ENCODE measurements at regions not wholly inside any gene's neighbourhood (a gene's known extent, or its start where the extent isn't known, plus 50 kb on each side); places are given as distances from the start of the nearest gene placed in this dataset.

GRCh38 chr16:61057635-61058034 lies 978.6 kb downstream of the CDH8 start:
- TF ChIP-seq, protein P1, sequence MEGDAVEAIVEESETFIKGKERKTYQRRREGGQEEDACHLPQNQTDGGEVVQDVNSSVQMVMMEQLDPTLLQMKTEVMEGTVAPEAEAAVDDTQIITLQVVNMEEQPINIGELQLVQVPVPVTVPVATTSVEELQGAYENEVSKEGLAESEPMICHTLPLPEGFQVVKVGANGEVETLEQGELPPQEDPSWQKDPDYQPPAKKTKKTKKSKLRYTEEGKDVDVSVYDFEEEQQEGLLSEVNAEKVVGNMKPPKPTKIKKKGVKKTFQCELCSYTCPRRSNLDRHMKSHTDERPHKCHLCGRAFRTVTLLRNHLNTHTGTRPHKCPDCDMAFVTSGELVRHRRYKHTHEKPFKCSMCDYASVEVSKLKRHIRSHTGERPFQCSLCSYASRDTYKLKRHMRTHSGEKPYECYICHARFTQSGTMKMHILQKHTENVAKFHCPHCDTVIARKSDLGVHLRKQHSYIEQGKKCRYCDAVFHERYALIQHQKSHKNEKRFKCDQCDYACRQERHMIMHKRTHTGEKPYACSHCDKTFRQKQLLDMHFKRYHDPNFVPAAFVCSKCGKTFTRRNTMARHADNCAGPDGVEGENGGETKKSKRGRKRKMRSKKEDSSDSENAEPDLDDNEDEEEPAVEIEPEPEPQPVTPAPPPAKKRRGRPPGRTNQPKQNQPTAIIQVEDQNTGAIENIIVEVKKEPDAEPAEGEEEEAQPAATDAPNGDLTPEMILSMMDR (IDR thresholded peaks at IDR 0.05 in 8 of 11, conservative IDR thresholded peaks at IDR 0.05 in 3 of 11) = no peak
- TF ChIP-seq POLR2A (IDR thresholded peaks at IDR 0.05) = no peak
